ENCODE measurements at regions not wholly inside any gene's neighbourhood (a gene's known extent, or its start where the extent isn't known, plus 50 kb on each side); places are given as distances from the start of the nearest gene placed in this dataset.

- Histone ChIP-seq H2AK5ac (ENCODE audit: low read depth, low read length) (no peak overlapping the region), H2BK120ac (ENCODE audit: low read depth, low read length) (no peak overlapping the region), H3K9me3 (ENCODE audit: control insufficient read depth, insufficient read depth, low read length) (0 out of 2 replicates have a peak, but pooled peaks cover 2% of the 10 kb centered on the region), H3K27ac (ENCODE audit: insufficient read depth, low read length) (no peak overlapping the region), H3K79me1 (ENCODE audit: low read depth in 1 of 2, low read length in 2 of 2) (no peaks in the 10 kb centered on the region), H3K56ac (ENCODE audit: extremely low read depth, insufficient read depth, low read length) (no peak overlapping the region), H3K4me2 (ENCODE audit: low read depth, low read length) (no peak overlapping the region), H4K91ac (ENCODE audit: insufficient read depth, low read depth, low read length) (no peak overlapping the region), H2AK9ac (replicated peaks; ENCODE audit: low read depth, low read length, poor library complexity) (no peak overlapping the region), H4K20me1 (ENCODE audit: insufficient read depth, low read length) (no peaks in the 10 kb centered on the region), H4K5ac (ENCODE audit: low read depth, low read length) (no peak overlapping the region), H3K4me3 (ENCODE audit: insufficient read depth, low read depth, low read length) (no peak overlapping the region), H2AFZ (replicated peaks; ENCODE audit: low read length, poor library complexity) (no peak overlapping the region), H3K4ac (ENCODE audit: low read depth, low read length) (no peak overlapping the region), H3K4me1 (ENCODE audit: control insufficient read depth, insufficient read depth, low read length) (no peaks in the 10 kb centered on the region), H4K8ac (ENCODE audit: low read depth in 2 of 2, low read length in 2 of 2) (no peak overlapping the region), H2BK20ac (ENCODE audit: low read depth, low read length) (no peak overlapping the region), H3K14ac (replicated peaks; ENCODE audit: low read depth, low read length) (no peak overlapping the region), H2BK5ac (ENCODE audit: low read depth, low read length, poor library complexity, severe bottlenecking) (no peak overlapping the region), H3K36me3 (ENCODE audit: control insufficient read depth, insufficient read depth, low read length) (no peaks in the 10 kb centered on the region), H3K27me3 (ENCODE audit: control insufficient read depth, insufficient read depth, low read length) (peaks cover 16% of the 10 kb centered on the region), H3K23ac (ENCODE audit: low read depth, low read length) (no peak overlapping the region), H2BK15ac (ENCODE audit: low read depth, low read length) (no peak overlapping the region), H3K9ac (ENCODE audit: low read depth, low read length) (no peak overlapping the region), H3K9me1 (ENCODE audit: insufficient read depth, low read length) (no peaks in the 10 kb centered on the region), H3K18ac (ENCODE audit: low read depth, low read length) (no peak overlapping the region)
- dilution Hi-C loops (cut with HindIII; ENCODE audit: low sequenced_read_pairs, unreplicated experiment) (no loop called here), in situ Hi-C loops (cut with MboI; ENCODE audit: low sequenced_read_pairs) (no loop called here), intact Hi-C loops (cut with micrococcal nuclease) (no loop called here)
- ChIA-PET CTCF (no interaction called here), POLR2A (ENCODE audit: unreplicated experiment) (no interaction called here)
- TF ChIP-seq MAFK (IDR thresholded peaks at IDR 0.05; ENCODE audit: low read depth, low read length) (no peak), MAZ (IDR thresholded peaks at IDR 0.05; ENCODE audit: borderline replicate concordance, low read depth, low read length) (no peak), MXI1 (IDR thresholded peaks at IDR 0.05; ENCODE audit: borderline replicate concordance, low read depth, low read length) (no peak), FOS (IDR thresholded peaks at IDR 0.05; ENCODE audit: low read depth, low read length) (no peak), BHLHE40 (IDR thresholded peaks at IDR 0.05; ENCODE audit: low read depth, low read length) (no peak), NFE2L2 (IDR thresholded peaks at IDR 0.05; ENCODE audit: low read depth, low read length) (no peak), SMC3 (IDR thresholded peaks at IDR 0.05; ENCODE audit: low read depth, low read length) (no peak), RCOR1 (IDR thresholded peaks at IDR 0.05; ENCODE audit: insufficient replicate concordance, low read length) (no peak), CEBPB (IDR thresholded peaks at IDR 0.05; ENCODE audit: low read depth, low read length) (no peak), CHD1 (IDR thresholded peaks at IDR 0.05; ENCODE audit: low read depth, low read length) (no peak), POLR2A (IDR thresholded peaks at IDR 0.05; ENCODE audit: low read depth, low read length) (no peak), CTCF (conservative IDR thresholded peaks at IDR 0.05; ENCODE audit: low read depth, low read length) (no peak), RAD21 (IDR thresholded peaks at IDR 0.05; ENCODE audit: low read length) (no peak), RFX5 (IDR thresholded peaks at IDR 0.05; ENCODE audit: low read depth, low read length) (no peak)
- TF ChIP-seq, protein P1, sequence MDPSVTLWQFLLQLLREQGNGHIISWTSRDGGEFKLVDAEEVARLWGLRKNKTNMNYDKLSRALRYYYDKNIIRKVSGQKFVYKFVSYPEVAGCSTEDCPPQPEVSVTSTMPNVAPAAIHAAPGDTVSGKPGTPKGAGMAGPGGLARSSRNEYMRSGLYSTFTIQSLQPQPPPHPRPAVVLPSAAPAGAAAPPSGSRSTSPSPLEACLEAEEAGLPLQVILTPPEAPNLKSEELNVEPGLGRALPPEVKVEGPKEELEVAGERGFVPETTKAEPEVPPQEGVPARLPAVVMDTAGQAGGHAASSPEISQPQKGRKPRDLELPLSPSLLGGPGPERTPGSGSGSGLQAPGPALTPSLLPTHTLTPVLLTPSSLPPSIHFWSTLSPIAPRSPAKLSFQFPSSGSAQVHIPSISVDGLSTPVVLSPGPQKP (IDR thresholded peaks at IDR 0.05; ENCODE audit: borderline replicate concordance, low read depth, low read length): no peak
- TF ChIP-seq, protein P2, sequence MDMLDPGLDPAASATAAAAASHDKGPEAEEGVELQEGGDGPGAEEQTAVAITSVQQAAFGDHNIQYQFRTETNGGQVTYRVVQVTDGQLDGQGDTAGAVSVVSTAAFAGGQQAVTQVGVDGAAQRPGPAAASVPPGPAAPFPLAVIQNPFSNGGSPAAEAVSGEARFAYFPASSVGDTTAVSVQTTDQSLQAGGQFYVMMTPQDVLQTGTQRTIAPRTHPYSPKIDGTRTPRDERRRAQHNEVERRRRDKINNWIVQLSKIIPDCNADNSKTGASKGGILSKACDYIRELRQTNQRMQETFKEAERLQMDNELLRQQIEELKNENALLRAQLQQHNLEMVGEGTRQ (IDR thresholded peaks at IDR 0.05; ENCODE audit: low read depth, low read length): no peak
- 69% methylated on average over 3 of the region's 3 CpGs; no CpG with 5 or more reads in 1 of the 2 experiments for WGBS, 2 experiments (ENCODE audit: extremely low coverage in 2 of 2, insufficient read length in 1 of 2)
- ATAC-seq (ENCODE audit: low read depth) (no peak), DNase-seq (no peak)
- BruUV-seq (replicated peaks): no TSS peak
Measured at GRCh38 chr17:65477600-65477999, 83.8 kb downstream of the AXIN2 start.

All from IMR-90 (cell line).